T-helper 1 cell treated with Interleukin-12 subunit alpha and Interleukin-12 subunit beta and Interleukin-4 antibody, amounts not matched to agents 30 ng/mL and 1 ng/mL, for 36 hours (primary cell): ENCODE measurements at regions not wholly inside any gene's neighbourhood (a gene's known extent, or its start where the extent isn't known, plus 50 kb on each side); places are given as distances from the start of the nearest gene placed in this dataset.

ENCODE experiments used
- intact Hi-C: fragments of 100-400 bp; cut with micrococcal nuclease; formaldehyde crosslinking; loops from one replicate; pipeline ENCODE4 v1.15.1; 2024

- intact Hi-C loops = no loop called here
Measured at GRCh38 chr16:79734721-79735120, 134.2 kb upstream of the MAF start.

GRCh38 chr16:79728923-79729240, 128.3 kb upstream of the MAF start:
- intact Hi-C loops = loop anchor here (5.0 kb wide), 1 partner anchor 772 kb away; no protein-coding TSS in a partner anchor

GRCh38 chr16:79728048-79728922, 127.7 kb upstream of the MAF start:
- intact Hi-C loops = loop anchor here (5.0 kb wide), 1 partner anchor 771 kb away; no protein-coding TSS in a partner anchor

- intact Hi-C loops = loop anchor here (5.0 kb wide), 1 partner anchor 770 kb away; no protein-coding TSS in a partner anchor
Measured at GRCh38 chr16:79726902-79727301, 126.4 kb upstream of the MAF start.

- intact Hi-C loops = loop anchor here (5.0 kb wide), 1 partner anchor 768 kb away; no protein-coding TSS in a partner anchor
Measured at GRCh38 chr16:79725051-79725450, 124.5 kb upstream of the MAF start.

GRCh38 chr16:79723583-79724168, 123.1 kb upstream of the MAF start:
- intact Hi-C loops = no loop called here

- intact Hi-C loops = no loop called here
Measured at GRCh38 chr16:79721270-79721669, 120.7 kb upstream of the MAF start.

GRCh38 chr16:79717333-79718137, 117.0 kb upstream of the MAF start:
- intact Hi-C loops = no loop called here

GRCh38 chr16:79716645-79717332, 116.3 kb upstream of the MAF start:
- intact Hi-C loops = no loop called here

- intact Hi-C loops = no loop called here
Measured at GRCh38 chr16:79715061-79715460, 114.5 kb upstream of the MAF start.

- intact Hi-C loops = loop anchor here (5.0 kb wide), 1 partner anchor 112 kb away; the partner anchor contains the start of gene MAF
Measured at GRCh38 chr16:79714440-79714839, 113.9 kb upstream of the MAF start.

GRCh38 chr16:79713609-79714309, 113.2 kb upstream of the MAF start:
- intact Hi-C loops = loop anchor here (5.0 kb wide), 1 partner anchor 111 kb away; the partner anchor contains the start of gene MAF

- intact Hi-C loops = loop anchor here (5.0 kb wide), 1 partner anchor 110 kb away; the partner anchor contains the start of gene MAF
Measured at GRCh38 chr16:79712276-79712675, 111.7 kb upstream of the MAF start.

- intact Hi-C loops = no loop called here
Measured at GRCh38 chr16:79707876-79708275, 107.3 kb upstream of the MAF start.

GRCh38 chr16:79703066-79703465, 102.5 kb upstream of the MAF start:
- intact Hi-C loops = no loop called here

GRCh38 chr16:79698341-79698753, 97.8 kb upstream of the MAF start:
- intact Hi-C loops = no loop called here

- intact Hi-C loops = no loop called here
Measured at GRCh38 chr16:79697562-79698112, 97.1 kb upstream of the MAF start.

GRCh38 chr16:79691007-79691406, 90.5 kb upstream of the MAF start:
- intact Hi-C loops = no loop called here

GRCh38 chr16:79690159-79690558, 89.6 kb upstream of the MAF start:
- intact Hi-C loops = no loop called here
